ENCODE measurements at regions not wholly inside any gene's neighbourhood (a gene's known extent, or its start where the extent isn't known, plus 50 kb on each side); places are given as distances from the start of the nearest gene placed in this dataset.
"Not testable (repeated sequence)": the region's sequence is repeated elsewhere in the genome, so short reads cannot be mapped to it uniquely, and the experiment has no call there.

- TF ChIP-seq ESRRA (IDR thresholded peaks at IDR 0.05; ENCODE audit: low read length) = no peak
- no peak for TF ChIP-seq CREM (IDR thresholded peaks at IDR 0.05; ENCODE audit: low read depth)
- no peak for TF ChIP-seq CTCF (IDR thresholded peaks at IDR 0.05 in 2 of 3, conservative IDR thresholded peaks at IDR 0.05 in 1 of 3; ENCODE audit: control insufficient read depth in 2 of 3, extremely low read depth in 1 of 3, insufficient read depth in 1 of 3, low read depth in 3 of 3, low read length in 3 of 3)
- TF ChIP-seq MYB (IDR thresholded peaks at IDR 0.05; ENCODE audit: borderline replicate concordance, low read depth, low read length) = no peak
- peak; percentile 40; the same call in 1 of the 2 replicates for TF ChIP-seq MTA2 (IDR thresholded peaks at IDR 0.05; ENCODE audit: low read depth)
- TF ChIP-seq ZNF217 (IDR thresholded peaks at IDR 0.05) = no peak; the same call in 1 of the 2 replicates
- no peak for TF ChIP-seq SREBF1 (IDR thresholded peaks at IDR 0.05; ENCODE audit: low read length)
Measured at GRCh38 chr2:136281281-136282114, 163.5 kb upstream of the CXCR4 start (continued).

- BruUV-seq (replicated peaks); H3K36me3 ChIP-seq (ENCODE audit: control insufficient read depth in 2 of 2, insufficient read depth in 2 of 2, low read length in 1 of 2); DNase-seq (ENCODE audit: low read depth, low spot score); H3K4me1 ChIP-seq (ENCODE audit: control insufficient read depth, insufficient read depth, low read length); H3K9me3 ChIP-seq (replicated peaks; ENCODE audit: control insufficient read depth, insufficient read depth, low read length); H4K20me1 ChIP-seq (ENCODE audit: control insufficient read depth, insufficient read depth); FAIRE-seq; H3K9ac ChIP-seq (ENCODE audit: control insufficient read depth, insufficient read depth, low read length); H2AFZ ChIP-seq (ENCODE audit: control insufficient read depth, low read depth, low read length); in situ Hi-C loops (cut with MboI); H3K79me2 ChIP-seq (ENCODE audit: control insufficient read depth, insufficient read depth, low read length); intact Hi-C loops (cut with micrococcal nuclease; ENCODE audit: unreplicated experiment); H3K4me2 ChIP-seq (ENCODE audit: control insufficient read depth, insufficient read depth); H3K27ac ChIP-seq (ENCODE audit: control insufficient read depth, insufficient read depth); H3K27me3 ChIP-seq (replicated peaks in 1 of 2; ENCODE audit: control insufficient read depth in 2 of 2, insufficient read depth in 2 of 2, low read length in 1 of 2); H3K4me3 ChIP-seq; ATAC-seq: not testable (repeated sequence)
- POLR2A ChIA-PET = interaction anchor here (0.5 to 1.0 kb wide), 2 partner anchors 9 to 267 kb away, joined by 3 read pairs; no protein-coding TSS in a partner anchor
- CTCF ChIA-PET = interaction anchor here (1.2 to 1.4 kb wide), 3 partner anchors 9 to 12 kb away, joined by 3 to 5 read pairs (median 4); no protein-coding TSS in a partner anchor
- SMC1A ChIA-PET (ENCODE audit: uncharacterized antibody, unreplicated experiment) = interaction anchor here (3.5 to 6.6 kb wide), 2 partner anchors 10 to 12 kb away, joined by 19 to 41 read pairs; no protein-coding TSS in a partner anchor
- 72% methylated on average over 4 of the region's 4 CpGs for WGBS (ENCODE audit: insufficient coverage, insufficient replicate concordance, low lambda C conversion rate, missing lambda C conversion rate)
- RAD21 ChIA-PET (ENCODE audit: unreplicated experiment) = interaction anchor here (1.0 kb wide), 1 partner anchor 10 kb away, joined by 3 read pairs; no protein-coding TSS in a partner anchor
Measured at GRCh38 chr2:136266346-136266745, 148.4 kb upstream of the CXCR4 start.

All from GM12878 (cell line).